ENCODE measurements at regions not wholly inside any gene's neighbourhood (a gene's known extent, or its start where the extent isn't known, plus 50 kb on each side); places are given as distances from the start of the nearest gene placed in this dataset.
A peak's percentile ranks its signal among the peaks of the same experiment; 100 is the strongest.

DNA sequence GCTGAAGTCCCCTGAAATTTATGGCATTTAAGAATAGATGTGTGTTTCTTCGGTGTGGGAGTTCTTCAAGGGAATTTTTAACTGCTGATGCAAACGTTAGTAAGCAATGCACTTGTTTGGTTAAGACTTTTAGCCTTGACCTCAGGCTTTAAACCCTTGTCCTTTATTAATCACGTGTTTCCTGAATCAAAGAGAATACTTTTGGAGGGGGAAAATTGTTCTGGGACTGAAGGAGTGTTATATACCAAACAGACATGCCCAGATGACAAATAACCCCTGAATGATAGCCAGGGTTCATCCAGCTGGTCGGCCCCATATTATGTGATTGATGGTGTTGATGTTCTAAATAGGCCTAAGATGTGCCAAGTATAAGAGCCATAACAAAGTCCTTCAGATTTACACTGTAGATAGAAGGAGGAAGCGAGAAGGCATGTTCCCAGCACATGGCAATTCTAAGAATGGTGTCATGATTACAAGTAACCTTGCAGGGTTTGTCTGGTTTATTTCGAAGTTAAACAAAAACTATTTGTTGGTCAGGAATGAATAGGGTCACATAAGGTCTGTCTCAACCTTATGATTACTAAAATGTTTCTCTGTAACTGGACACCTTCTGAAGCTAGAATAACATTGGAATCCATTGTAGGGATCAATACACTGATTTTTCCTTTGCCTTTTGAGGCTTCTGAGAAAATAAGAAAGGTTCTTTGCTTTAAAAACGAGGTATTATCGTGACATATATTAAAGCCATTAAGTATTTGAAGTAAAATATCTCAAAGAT is 124.2 kb upstream of the SEM1 start (continued):
- peak; percentile 91 for TF ChIP-seq RXRB (CRISPR knock-in tag; IDR thresholded peaks at IDR 0.05; ENCODE audit: borderline replicate concordance)
- TF ChIP-seq IRF2 (CRISPR knock-in tag; IDR thresholded peaks at IDR 0.05): no peak
- no peak for TF ChIP-seq ZNF672 (CRISPR knock-in tag; IDR thresholded peaks at IDR 0.05)
- TF ChIP-seq, protein P1, sequence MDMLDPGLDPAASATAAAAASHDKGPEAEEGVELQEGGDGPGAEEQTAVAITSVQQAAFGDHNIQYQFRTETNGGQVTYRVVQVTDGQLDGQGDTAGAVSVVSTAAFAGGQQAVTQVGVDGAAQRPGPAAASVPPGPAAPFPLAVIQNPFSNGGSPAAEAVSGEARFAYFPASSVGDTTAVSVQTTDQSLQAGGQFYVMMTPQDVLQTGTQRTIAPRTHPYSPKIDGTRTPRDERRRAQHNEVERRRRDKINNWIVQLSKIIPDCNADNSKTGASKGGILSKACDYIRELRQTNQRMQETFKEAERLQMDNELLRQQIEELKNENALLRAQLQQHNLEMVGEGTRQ (IDR thresholded peaks at IDR 0.05; ENCODE audit: low read depth, low read length): no peak
- TF ChIP-seq, protein P1 (CRISPR knock-in tag; IDR thresholded peaks at IDR 0.05; ENCODE audit: borderline replicate concordance): peak; percentile 70; the same call in 1 of the 2 replicates
- TF ChIP-seq NCOA2 (CRISPR knock-in tag; IDR thresholded peaks at IDR 0.05): peak; percentile 93
- TF ChIP-seq PRMT3 (CRISPR knock-in tag; IDR thresholded peaks at IDR 0.05; ENCODE audit: borderline replicate concordance, low read depth): no peak
- no peak for TF ChIP-seq ZNF556 (CRISPR knock-in tag; IDR thresholded peaks at IDR 0.05; ENCODE audit: borderline replicate concordance)
- TF ChIP-seq, protein P2, sequence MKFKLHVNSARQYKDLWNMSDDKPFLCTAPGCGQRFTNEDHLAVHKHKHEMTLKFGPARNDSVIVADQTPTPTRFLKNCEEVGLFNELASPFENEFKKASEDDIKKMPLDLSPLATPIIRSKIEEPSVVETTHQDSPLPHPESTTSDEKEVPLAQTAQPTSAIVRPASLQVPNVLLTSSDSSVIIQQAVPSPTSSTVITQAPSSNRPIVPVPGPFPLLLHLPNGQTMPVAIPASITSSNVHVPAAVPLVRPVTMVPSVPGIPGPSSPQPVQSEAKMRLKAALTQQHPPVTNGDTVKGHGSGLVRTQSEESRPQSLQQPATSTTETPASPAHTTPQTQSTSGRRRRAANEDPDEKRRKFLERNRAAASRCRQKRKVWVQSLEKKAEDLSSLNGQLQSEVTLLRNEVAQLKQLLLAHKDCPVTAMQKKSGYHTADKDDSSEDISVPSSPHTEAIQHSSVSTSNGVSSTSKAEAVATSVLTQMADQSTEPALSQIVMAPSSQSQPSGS (CRISPR knock-in tag; IDR thresholded peaks at IDR 0.05): peak; percentile 76
- TF ChIP-seq PPARG (CRISPR knock-in tag; conservative IDR thresholded peaks at IDR 0.05): peak; percentile 75
- peak in 1 of 2 experiments; percentile 36; a peak in 2 of 4 replicates for TF ChIP-seq MAFK (conservative IDR thresholded peaks at IDR 0.05 in 1 of 2, IDR thresholded peaks at IDR 0.05 in 1 of 2; ENCODE audit: low read length in 2 of 2)
- no peak for TF ChIP-seq DMAP1 (CRISPR knock-in tag; IDR thresholded peaks at IDR 0.05)
- peak; percentile 70 for TF ChIP-seq ZMYM4 (CRISPR knock-in tag; IDR thresholded peaks at IDR 0.05)
- no peak for TF ChIP-seq SP1 (IDR thresholded peaks at IDR 0.05)
- no peak for TF ChIP-seq SP1 (CRISPR knock-in tag; IDR thresholded peaks at IDR 0.05)
- no peak for TF ChIP-seq STAG1 (CRISPR knock-in tag; IDR thresholded peaks at IDR 0.05)
- TF ChIP-seq TCF7 (IDR thresholded peaks at IDR 0.05; ENCODE audit: low read depth): peak; percentile 84
- peak; percentile 70; the same call in 1 of the 2 replicates for TF ChIP-seq SIX4 (CRISPR knock-in tag; IDR thresholded peaks at IDR 0.05)
- TF ChIP-seq DDIT3 (CRISPR knock-in tag; IDR thresholded peaks at IDR 0.05): peak; percentile 97; the same call in 1 of the 2 replicates
- TF ChIP-seq SRY (CRISPR knock-in tag; IDR thresholded peaks at IDR 0.05): no peak
- no peak for TF ChIP-seq SOX13 (IDR thresholded peaks at IDR 0.05)
- peak in 1 of 2 experiments; percentile 90; a peak in 2 of 4 replicates for TF ChIP-seq SOX13 (CRISPR knock-in tag; conservative IDR thresholded peaks at IDR 0.05 in 1 of 2, IDR thresholded peaks at IDR 0.05 in 1 of 2)
- TF ChIP-seq KDM6A (CRISPR knock-in tag; IDR thresholded peaks at IDR 0.05; ENCODE audit: low read depth): 0 out of 2 replicates have a peak, but pooled peaks have one; percentile 24
- TF ChIP-seq GTF3A (CRISPR knock-in tag; conservative IDR thresholded peaks at IDR 0.05): no peak
- TF ChIP-seq TFE3 (CRISPR knock-in tag; IDR thresholded peaks at IDR 0.05): peak; percentile 90
- TF ChIP-seq ZNF615 (CRISPR knock-in tag; IDR thresholded peaks at IDR 0.05; ENCODE audit: borderline replicate concordance): no peak
- TF ChIP-seq ERF (CRISPR knock-in tag; IDR thresholded peaks at IDR 0.05): peak; percentile 31; the same call in 1 of the 2 replicates
- no peak for TF ChIP-seq FOXP1 (IDR thresholded peaks at IDR 0.05)
- peak; percentile 61; the same call in 1 of the 2 replicates for TF ChIP-seq FOXP1 (CRISPR knock-in tag; IDR thresholded peaks at IDR 0.05)
